ENCODE measurements at regions not wholly inside any gene's neighbourhood (a gene's known extent, or its start where the extent isn't known, plus 50 kb on each side); places are given as distances from the start of the nearest gene placed in this dataset.

DNA sequence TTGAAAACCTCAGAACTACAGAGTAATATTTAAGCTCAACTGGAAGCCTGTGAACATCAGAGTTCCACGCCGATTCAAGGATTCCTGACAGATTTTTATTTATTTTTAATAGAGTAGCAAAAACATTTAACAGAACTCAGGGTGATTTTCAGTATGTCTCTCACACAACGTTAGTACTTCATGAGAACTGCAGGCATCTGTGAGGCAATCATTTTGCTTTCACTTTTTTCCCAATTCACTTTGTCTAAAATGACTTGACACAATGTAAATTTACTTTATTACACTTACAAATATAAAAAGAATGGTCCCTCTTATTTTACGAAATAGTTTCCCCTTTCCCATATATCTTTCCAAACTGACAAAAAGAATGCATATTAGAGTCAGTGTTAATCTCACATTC, 869.5 kb upstream of the EPHA5 start:
- H3K4me3 ChIP-seq (ENCODE audit: low read depth in 2 of 2, low read length in 1 of 2) = no peak overlapping the region
- 0 out of 2 replicates have a peak, but pooled peaks cover 2% of the 10 kb centered on the region for H4K20me1 ChIP-seq (ENCODE audit: insufficient read depth)
- no peaks in the 10 kb centered on the region; the same call in 1 of the 2 replicates for H3K27me3 ChIP-seq (ENCODE audit: insufficient read depth)
- no peaks in the 10 kb centered on the region for H3F3A ChIP-seq (replicated peaks; ENCODE audit: insufficient read depth)
- TF ChIP-seq EP300 (IDR thresholded peaks at IDR 0.05; ENCODE audit: borderline replicate concordance in 1 of 2, low read depth in 1 of 2, low read length in 1 of 2) (no peak), TEAD4 (IDR thresholded peaks at IDR 0.05; ENCODE audit: borderline replicate concordance, insufficient read depth) (no peak), GATA2 (CRISPR knock-in tag; IDR thresholded peaks at IDR 0.05) (no peak)
- no peak overlapping the region for H3K9ac ChIP-seq
- H3K9me3 ChIP-seq = no peaks in the 10 kb centered on the region; the same call in 1 of the 2 replicates
- DNase-seq = no peak
- no peaks in the 10 kb centered on the region for H3K79me2 ChIP-seq (ENCODE audit: insufficient read depth)
- H3K27ac ChIP-seq (ENCODE audit: low read depth in 2 of 2, low read length in 1 of 2) = no peak overlapping the region
- H3K36me3 ChIP-seq (replicated peaks in 1 of 2; ENCODE audit: control insufficient read depth in 1 of 2, insufficient read depth in 2 of 2, low read length in 1 of 2) = no peaks in the 10 kb centered on the region
- no peaks in the 10 kb centered on the region for H3K9me2 ChIP-seq
- WGBS (ENCODE audit: low lambda C conversion rate) = 0% methylated on average over 4 of the region's 4 CpGs
- H3K4me1 ChIP-seq (ENCODE audit: control insufficient read depth in 1 of 2, insufficient read depth in 2 of 2, low read depth in 1 of 2, low read length in 1 of 2) = no peaks in the 10 kb centered on the region
- ChIA-PET CTCF (no interaction called here), POLR2A (no interaction called here)
- H2AFZ ChIP-seq (ENCODE audit: low read depth) = no peak overlapping the region
- H3K4me2 ChIP-seq = no peak overlapping the region

DNA sequence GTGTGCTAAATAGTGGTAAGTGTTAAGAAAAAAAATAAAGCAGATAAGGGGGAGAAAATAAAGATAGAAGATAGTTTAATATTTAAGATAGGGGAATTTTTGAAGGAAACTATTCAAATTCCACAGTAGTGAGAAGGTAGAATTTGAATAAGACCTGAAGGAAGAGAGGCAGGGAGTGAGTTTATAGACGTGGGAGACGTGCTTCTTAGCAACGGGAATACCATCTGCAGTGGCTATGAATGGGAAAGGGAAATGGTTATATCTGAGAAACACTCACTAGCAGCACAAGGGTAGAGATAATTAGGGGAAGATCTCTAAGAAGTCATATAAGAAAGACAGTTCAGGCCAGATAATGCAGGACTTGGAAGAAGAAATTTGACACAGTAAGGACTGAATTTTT, 854.5 kb upstream of the EPHA5 start:
- H4K20me1 ChIP-seq (ENCODE audit: insufficient read depth) = no peaks in the 10 kb centered on the region
- H3F3A ChIP-seq (replicated peaks; ENCODE audit: insufficient read depth) = no peaks in the 10 kb centered on the region
- no peak overlapping the region for H3K4me3 ChIP-seq (ENCODE audit: low read depth in 2 of 2, low read length in 1 of 2)
- WGBS (ENCODE audit: low lambda C conversion rate) = 3% methylated on average over 3 of the region's 3 CpGs
- H3K4me2 ChIP-seq = no peak overlapping the region
- POLR2A ChIA-PET = no interaction called here
- H3K27me3 ChIP-seq (ENCODE audit: insufficient read depth) = no peaks in the 10 kb centered on the region
- H3K27ac ChIP-seq (ENCODE audit: low read depth in 2 of 2, low read length in 1 of 2) = no peak overlapping the region
- no peaks in the 10 kb centered on the region for H3K79me2 ChIP-seq (ENCODE audit: insufficient read depth)
- CTCF ChIA-PET = no interaction called here
- no peak overlapping the region for H2AFZ ChIP-seq (ENCODE audit: low read depth)
- no peak overlapping the region for H3K9ac ChIP-seq
- H3K9me2 ChIP-seq = no peaks in the 10 kb centered on the region
- H3K9me3 ChIP-seq = no peaks in the 10 kb centered on the region
- no peaks in the 10 kb centered on the region for H3K36me3 ChIP-seq (replicated peaks in 1 of 2; ENCODE audit: control insufficient read depth in 1 of 2, insufficient read depth in 2 of 2, low read length in 1 of 2)
- H3K4me1 ChIP-seq (ENCODE audit: control insufficient read depth in 1 of 2, insufficient read depth in 2 of 2, low read depth in 1 of 2, low read length in 1 of 2) = no peaks in the 10 kb centered on the region
- no peak for DNase-seq
- TF ChIP-seq GATA2 (CRISPR knock-in tag; IDR thresholded peaks at IDR 0.05) (no peak), TAF1 (IDR thresholded peaks at IDR 0.05; ENCODE audit: borderline replicate concordance, low read depth, low read length) (no peak), CTCF (IDR thresholded peaks at IDR 0.05) (no peak), USF2 (IDR thresholded peaks at IDR 0.05; ENCODE audit: borderline replicate concordance, low read depth, low read length) (no peak), EP300 (IDR thresholded peaks at IDR 0.05; ENCODE audit: borderline replicate concordance in 1 of 2, low read depth in 1 of 2, low read length in 1 of 2) (no peak), JUND (IDR thresholded peaks at IDR 0.05) (no peak), TEAD4 (IDR thresholded peaks at IDR 0.05; ENCODE audit: borderline replicate concordance, insufficient read depth) (no peak), MXI1 (IDR thresholded peaks at IDR 0.05; ENCODE audit: low read depth, low read length) (no peak), RCOR1 (IDR thresholded peaks at IDR 0.05; ENCODE audit: low read length) (no peak), SMC3 (IDR thresholded peaks at IDR 0.05; ENCODE audit: low read depth, low read length) (no peak), FOXM1 (IDR thresholded peaks at IDR 0.05; ENCODE audit: low read depth) (no peak), RFX5 (IDR thresholded peaks at IDR 0.05; ENCODE audit: low read length) (no peak), MEF2A (IDR thresholded peaks at IDR 0.05; ENCODE audit: borderline replicate concordance, low read depth) (no peak), GABPA (IDR thresholded peaks at IDR 0.05; ENCODE audit: low read depth) (no peak), RAD21 (IDR thresholded peaks at IDR 0.05; ENCODE audit: low read length) (no peak), YY1 (IDR thresholded peaks at IDR 0.05; ENCODE audit: low read depth) (no peak), FOSL2 (IDR thresholded peaks at IDR 0.05; ENCODE audit: borderline replicate concordance, low read depth) (no peak)
- TF ChIP-seq, protein P1, sequence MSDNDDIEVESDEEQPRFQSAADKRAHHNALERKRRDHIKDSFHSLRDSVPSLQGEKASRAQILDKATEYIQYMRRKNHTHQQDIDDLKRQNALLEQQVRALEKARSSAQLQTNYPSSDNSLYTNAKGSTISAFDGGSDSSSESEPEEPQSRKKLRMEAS (IDR thresholded peaks at IDR 0.05; ENCODE audit: low read depth) = no peak

All from SK-N-SH (cell line).